ENCODE measurements at regions not wholly inside any gene's neighbourhood (a gene's known extent, or its start where the extent isn't known, plus 50 kb on each side); places are given as distances from the start of the nearest gene placed in this dataset.
A peak's percentile ranks its signal among the peaks of the same experiment; 100 is the strongest.
"Not testable (repeated sequence)": the region's sequence is repeated elsewhere in the genome, so short reads cannot be mapped to it uniquely, and the experiment has no call there.

DNA sequence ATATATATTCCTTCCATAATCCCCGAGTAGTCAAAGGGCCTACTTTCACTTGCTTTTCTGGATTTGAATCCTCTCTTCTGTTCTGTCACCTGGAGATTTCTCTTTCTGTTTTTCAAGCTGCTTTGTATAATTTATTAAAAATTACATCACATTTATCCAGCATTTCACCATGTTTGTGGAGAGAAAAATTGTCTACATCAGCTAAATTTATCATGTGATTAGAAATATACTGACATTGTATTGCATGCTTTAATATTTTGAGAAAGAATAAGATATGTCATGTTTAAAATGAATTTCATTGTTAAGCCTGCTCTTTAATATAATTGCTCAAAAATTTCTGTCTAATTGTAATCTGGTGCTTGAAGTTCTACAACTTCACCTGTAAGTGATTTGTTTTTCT is 323.1 kb upstream of the DKK2 start:
- H3K4me3 ChIP-seq (ENCODE audit: low read depth, low read length, poor library complexity, severe bottlenecking) = no peak overlapping the region
- intact Hi-C loops (cut with micrococcal nuclease; ENCODE audit: unreplicated experiment) = no loop called here
- BruUV-seq (replicated peaks) = no TSS peak
- TF ChIP-seq, protein P1, sequence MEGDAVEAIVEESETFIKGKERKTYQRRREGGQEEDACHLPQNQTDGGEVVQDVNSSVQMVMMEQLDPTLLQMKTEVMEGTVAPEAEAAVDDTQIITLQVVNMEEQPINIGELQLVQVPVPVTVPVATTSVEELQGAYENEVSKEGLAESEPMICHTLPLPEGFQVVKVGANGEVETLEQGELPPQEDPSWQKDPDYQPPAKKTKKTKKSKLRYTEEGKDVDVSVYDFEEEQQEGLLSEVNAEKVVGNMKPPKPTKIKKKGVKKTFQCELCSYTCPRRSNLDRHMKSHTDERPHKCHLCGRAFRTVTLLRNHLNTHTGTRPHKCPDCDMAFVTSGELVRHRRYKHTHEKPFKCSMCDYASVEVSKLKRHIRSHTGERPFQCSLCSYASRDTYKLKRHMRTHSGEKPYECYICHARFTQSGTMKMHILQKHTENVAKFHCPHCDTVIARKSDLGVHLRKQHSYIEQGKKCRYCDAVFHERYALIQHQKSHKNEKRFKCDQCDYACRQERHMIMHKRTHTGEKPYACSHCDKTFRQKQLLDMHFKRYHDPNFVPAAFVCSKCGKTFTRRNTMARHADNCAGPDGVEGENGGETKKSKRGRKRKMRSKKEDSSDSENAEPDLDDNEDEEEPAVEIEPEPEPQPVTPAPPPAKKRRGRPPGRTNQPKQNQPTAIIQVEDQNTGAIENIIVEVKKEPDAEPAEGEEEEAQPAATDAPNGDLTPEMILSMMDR (conservative IDR thresholded peaks at IDR 0.05; ENCODE audit: low read depth, low read length) = no peak
- no peak for TF ChIP-seq EZH2 (IDR thresholded peaks at IDR 0.05; ENCODE audit: borderline replicate concordance, low read depth, low read length, poor library complexity, severe bottlenecking)
- peaks cover 13% of the 10 kb centered on the region for H3K4me1 ChIP-seq (ENCODE audit: insufficient read depth, low read length, poor library complexity, severe bottlenecking)
- ChIA-PET CTCF (no interaction called here), POLR2A (ENCODE audit: low non-redundant PET) (no interaction called here)
- H3K36me3 ChIP-seq (ENCODE audit: insufficient read depth, low read length, poor library complexity, severe bottlenecking) = no peaks in the 10 kb centered on the region
- DNase-seq (ENCODE audit: low spot score) = no peak
- no peaks in the 10 kb centered on the region for H3K9me3 ChIP-seq (ENCODE audit: low read depth, low read length, poor library complexity, severe bottlenecking)
- H3K27me3 ChIP-seq (replicated peaks; ENCODE audit: insufficient read depth, low read depth, low read length, poor library complexity) = no peaks in the 10 kb centered on the region
- no peak overlapping the region for H3K27ac ChIP-seq (ENCODE audit: low read depth, low read length, poor library complexity, severe bottlenecking)

DNA sequence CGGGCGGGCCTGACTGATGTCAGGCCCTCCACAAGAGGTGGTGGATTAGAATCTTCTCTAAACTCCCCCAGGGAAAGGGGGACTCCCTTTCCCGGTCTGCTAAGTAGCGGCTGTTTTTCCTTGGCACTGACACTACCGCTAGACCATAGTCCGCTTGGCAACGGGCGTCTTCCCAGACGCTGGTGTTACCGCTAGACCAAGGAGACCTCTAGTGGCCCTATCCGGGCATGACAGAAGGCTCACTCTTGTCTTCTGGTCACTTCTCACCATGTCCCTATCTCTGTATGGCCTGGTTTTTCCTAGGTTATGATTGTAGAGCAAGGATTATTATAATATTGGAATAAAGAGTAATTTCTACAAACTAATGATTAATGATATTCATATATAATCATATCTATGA is 318.2 kb upstream of the DKK2 start:
- H3K27me3 ChIP-seq (replicated peaks; ENCODE audit: insufficient read depth, low read depth, low read length, poor library complexity); intact Hi-C loops (cut with micrococcal nuclease; ENCODE audit: unreplicated experiment); H3K27ac ChIP-seq (ENCODE audit: low read depth, low read length, poor library complexity, severe bottlenecking); H3K4me3 ChIP-seq (ENCODE audit: low read depth, low read length, poor library complexity, severe bottlenecking); BruUV-seq (replicated peaks); CTCF ChIA-PET; H3K4me1 ChIP-seq (ENCODE audit: insufficient read depth, low read length, poor library complexity, severe bottlenecking); H3K9me3 ChIP-seq (ENCODE audit: low read depth, low read length, poor library complexity, severe bottlenecking); POLR2A ChIA-PET (ENCODE audit: low non-redundant PET); H3K36me3 ChIP-seq (ENCODE audit: insufficient read depth, low read length, poor library complexity, severe bottlenecking): not testable (repeated sequence)
- peak; percentile 41 for DNase-seq (ENCODE audit: low spot score)
- TF ChIP-seq, protein P1 (conservative IDR thresholded peaks at IDR 0.05; ENCODE audit: low read depth, low read length) = peak; percentile 46

DNA sequence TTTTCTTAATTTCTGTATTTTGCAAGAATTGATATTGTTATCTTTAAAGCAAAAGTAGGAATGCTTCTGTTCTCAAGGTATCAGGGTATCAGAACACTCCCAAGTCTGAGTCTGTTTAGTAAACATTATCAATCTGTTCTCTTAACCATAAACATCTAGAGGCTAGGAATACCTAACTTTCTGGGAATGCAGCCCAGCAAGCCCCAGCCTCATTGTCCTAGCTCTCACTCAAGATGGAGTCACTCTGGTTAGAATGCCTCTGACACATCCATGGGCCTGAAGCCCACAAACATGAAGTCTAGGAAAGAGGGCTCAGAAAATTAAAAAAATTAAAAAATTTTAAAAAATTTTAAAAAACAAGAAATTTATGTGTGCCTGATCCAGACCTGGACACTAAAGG is 315.1 kb upstream of the DKK2 start:
- CTCF ChIA-PET = no interaction called here
- DNase-seq (ENCODE audit: low spot score) = no peak

More for the DNA sequence above, 315.1 kb upstream of the DKK2 start:
- H3K4me1 ChIP-seq (ENCODE audit: insufficient read depth, low read length, poor library complexity, severe bottlenecking) = peaks cover 9% of the 10 kb centered on the region
- H3K36me3 ChIP-seq (ENCODE audit: insufficient read depth, low read length, poor library complexity, severe bottlenecking) = no peaks in the 10 kb centered on the region
- POLR2A ChIA-PET (ENCODE audit: low non-redundant PET) = no interaction called here
- H3K27me3 ChIP-seq (replicated peaks; ENCODE audit: insufficient read depth, low read depth, low read length, poor library complexity) = no peaks in the 10 kb centered on the region
- no peaks in the 10 kb centered on the region for H3K9me3 ChIP-seq (ENCODE audit: low read depth, low read length, poor library complexity, severe bottlenecking)
- BruUV-seq (replicated peaks) = no TSS peak
- intact Hi-C loops (cut with micrococcal nuclease; ENCODE audit: unreplicated experiment) = no loop called here
- TF ChIP-seq EZH2 (IDR thresholded peaks at IDR 0.05; ENCODE audit: borderline replicate concordance, low read depth, low read length, poor library complexity, severe bottlenecking) = no peak
- TF ChIP-seq, protein P1 (conservative IDR thresholded peaks at IDR 0.05; ENCODE audit: low read depth, low read length) = no peak
- H3K4me3 ChIP-seq (ENCODE audit: low read depth, low read length, poor library complexity, severe bottlenecking) = no peak overlapping the region
- H3K27ac ChIP-seq (ENCODE audit: low read depth, low read length, poor library complexity, severe bottlenecking) = no peak overlapping the region

Measured in A673 (cell line).